ENCODE measurements at regions not wholly inside any gene's neighbourhood (a gene's known extent, or its start where the extent isn't known, plus 50 kb on each side); places are given as distances from the start of the nearest gene placed in this dataset.

GRCh38 chr10:31242902-31243301 is 76.1 kb upstream of the ZEB1 start (continued):
- TF ChIP-seq FOXP1 (IDR thresholded peaks at IDR 0.05) (no peak), FOXP1 (CRISPR knock-in tag; IDR thresholded peaks at IDR 0.05) (no peak), BRD4 (CRISPR knock-in tag; IDR thresholded peaks at IDR 0.05) (no peak), ERF (CRISPR knock-in tag; IDR thresholded peaks at IDR 0.05) (no peak), MXI1 (IDR thresholded peaks at IDR 0.05; ENCODE audit: borderline replicate concordance, low read depth, low read length) (peak; percentile 52; the same call in 1 of the 3 replicates), TMF1 (CRISPR knock-in tag; IDR thresholded peaks at IDR 0.05; ENCODE audit: low read depth) (no peak), TOPORS (CRISPR knock-in tag; IDR thresholded peaks at IDR 0.05) (no peak), ZNF644 (CRISPR knock-in tag; IDR thresholded peaks at IDR 0.05; ENCODE audit: low read depth) (0 out of 2 replicates have a peak, but pooled peaks have one; percentile 38), MAFK (conservative IDR thresholded peaks at IDR 0.05 in 1 of 2, IDR thresholded peaks at IDR 0.05 in 1 of 2; ENCODE audit: low read length in 2 of 2) (peak; percentile 89 to 96), ZNF17 (CRISPR knock-in tag; IDR thresholded peaks at IDR 0.05) (no peak), LCORL (IDR thresholded peaks at IDR 0.05) (no peak), LCORL (CRISPR knock-in tag; IDR thresholded peaks at IDR 0.05) (no peak), SIN3A (IDR thresholded peaks at IDR 0.05; ENCODE audit: borderline replicate concordance, low read depth, low read length) (peak; percentile 24; the same call in 1 of the 2 replicates), EP300 (IDR thresholded peaks at IDR 0.05; ENCODE audit: low read depth in 2 of 2, low read length in 2 of 2) (peak in 1 of 2 experiments; percentile 30; a peak in 1 of 4 replicates), EP300 (CRISPR knock-in tag; IDR thresholded peaks at IDR 0.05; ENCODE audit: borderline replicate concordance) (no peak), TFAP4 (IDR thresholded peaks at IDR 0.05; ENCODE audit: borderline replicate concordance, low read depth) (peak; percentile 54; the same call in 1 of the 2 replicates), HOXA9 (CRISPR knock-in tag; IDR thresholded peaks at IDR 0.05; ENCODE audit: borderline replicate concordance) (no peak), WIZ (CRISPR knock-in tag; IDR thresholded peaks at IDR 0.05) (no peak), YEATS4 (CRISPR knock-in tag; IDR thresholded peaks at IDR 0.05; ENCODE audit: borderline replicate concordance) (no peak), ZSCAN9 (CRISPR knock-in tag; IDR thresholded peaks at IDR 0.05; ENCODE audit: borderline replicate concordance) (no peak), DDIT3 (CRISPR knock-in tag; IDR thresholded peaks at IDR 0.05) (no peak), NFE2 (CRISPR knock-in tag; IDR thresholded peaks at IDR 0.05) (peak; percentile 73; the same call in 1 of the 2 replicates), ZNF33B (CRISPR knock-in tag; IDR thresholded peaks at IDR 0.05) (no peak), TCF7 (IDR thresholded peaks at IDR 0.05; ENCODE audit: low read depth) (peak; percentile 74), NFE2L2 (IDR thresholded peaks at IDR 0.05; ENCODE audit: low read length) (peak; percentile 94), SKI (IDR thresholded peaks at IDR 0.05; ENCODE audit: partially characterized antibody) (peak; percentile 28), EED (CRISPR knock-in tag; IDR thresholded peaks at IDR 0.05) (no peak), ZNF563 (CRISPR knock-in tag; IDR thresholded peaks at IDR 0.05) (no peak), SAP130 (CRISPR knock-in tag; IDR thresholded peaks at IDR 0.05; ENCODE audit: low read depth) (peak; percentile 46; the same call in 1 of the 2 replicates)
- TF ChIP-seq, protein P1, sequence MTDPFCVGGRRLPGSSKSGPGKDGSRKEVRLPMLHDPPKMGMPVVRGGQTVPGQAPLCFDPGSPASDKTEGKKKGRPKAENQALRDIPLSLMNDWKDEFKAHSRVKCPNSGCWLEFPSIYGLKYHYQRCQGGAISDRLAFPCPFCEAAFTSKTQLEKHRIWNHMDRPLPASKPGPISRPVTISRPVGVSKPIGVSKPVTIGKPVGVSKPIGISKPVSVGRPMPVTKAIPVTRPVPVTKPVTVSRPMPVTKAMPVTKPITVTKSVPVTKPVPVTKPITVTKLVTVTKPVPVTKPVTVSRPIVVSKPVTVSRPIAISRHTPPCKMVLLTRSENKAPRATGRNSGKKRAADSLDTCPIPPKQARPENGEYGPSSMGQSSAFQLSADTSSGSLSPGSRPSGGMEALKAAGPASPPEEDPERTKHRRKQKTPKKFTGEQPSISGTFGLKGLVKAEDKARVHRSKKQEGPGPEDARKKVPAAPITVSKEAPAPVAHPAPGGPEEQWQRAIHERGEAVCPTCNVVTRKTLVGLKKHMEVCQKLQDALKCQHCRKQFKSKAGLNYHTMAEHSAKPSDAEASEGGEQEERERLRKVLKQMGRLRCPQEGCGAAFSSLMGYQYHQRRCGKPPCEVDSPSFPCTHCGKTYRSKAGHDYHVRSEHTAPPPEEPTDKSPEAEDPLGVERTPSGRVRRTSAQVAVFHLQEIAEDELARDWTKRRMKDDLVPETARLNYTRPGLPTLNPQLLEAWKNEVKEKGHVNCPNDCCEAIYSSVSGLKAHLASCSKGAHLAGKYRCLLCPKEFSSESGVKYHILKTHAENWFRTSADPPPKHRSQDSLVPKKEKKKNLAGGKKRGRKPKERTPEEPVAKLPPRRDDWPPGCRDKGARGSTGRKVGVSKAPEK (CRISPR knock-in tag; IDR thresholded peaks at IDR 0.05; ENCODE audit: borderline replicate concordance) = no peak
